Activated B cell treated with CpG ODN at 0.5 μM for 24 hours (primary cell): ENCODE measurements at regions not wholly inside any gene's neighbourhood (a gene's known extent, or its start where the extent isn't known, plus 50 kb on each side); places are given as distances from the start of the nearest gene placed in this dataset.

Source experiments
- ATAC-seq: fragments of 200-7000 bp; cut with Tn5 transposase; one replicate; pipeline ENCODE4 v1.10.0; 2021; ENCODE audit warnings: low read depth, mild to moderate bottlenecking, moderate library complexity
- CTCF ChIA-PET: fragments of 350-600 bp; sonication (Branson Sonifier 250); formaldehyde crosslinking; loops from one replicate; lab custom pipeline; 2021; ENCODE audit warnings: antibody characterized with exemption; lab: Charles Lee
- POLR2A ChIA-PET: fragments of 350-600 bp; sonication (Branson Sonifier 250); formaldehyde crosslinking; loops from one replicate; lab custom pipeline; 2021; ENCODE audit warnings: antibody characterized with exemption; lab: Charles Lee
- DNase-seq: peaks from one replicate; pipeline ENCODE4 v3.0.0; 2022
- H3K27ac Mint-ChIP-seq: one replicate; pipeline ENCODE4 v1.8.0; 2020; ENCODE audit warnings: mixed read lengths
- H3K27me3 Mint-ChIP-seq: one replicate; pipeline ENCODE4 v1.8.0; 2021; ENCODE audit warnings: mixed read lengths
- H3K36me3 Mint-ChIP-seq: one replicate; pipeline ENCODE4 v1.8.0; 2021; ENCODE audit warnings: low read depth, mixed read lengths
- H3K4me1 Mint-ChIP-seq: one replicate; pipeline ENCODE4 v1.8.0; 2021; ENCODE audit warnings: mixed read lengths
- H3K4me3 Mint-ChIP-seq: one replicate; pipeline ENCODE4 v1.8.0; 2020; ENCODE audit warnings: mild to moderate bottlenecking, mixed read lengths
- H3K9me3 Mint-ChIP-seq: one replicate; pipeline ENCODE4 v1.8.0; 2020; ENCODE audit warnings: mixed read lengths
- intact Hi-C: fragments of 100-400 bp; cut with micrococcal nuclease; formaldehyde crosslinking; loops from one replicate; pipeline ENCODE4 v1.15.1; 2024
- TF ChIP-seq, protein P1 (sequence below): fragments of 200-600 bp; IDR thresholded peaks from one replicate; pipeline ENCODE4 v1.8.0; 2022; ENCODE audit warnings: antibody characterized with exemption, mild to moderate bottlenecking

DNA sequence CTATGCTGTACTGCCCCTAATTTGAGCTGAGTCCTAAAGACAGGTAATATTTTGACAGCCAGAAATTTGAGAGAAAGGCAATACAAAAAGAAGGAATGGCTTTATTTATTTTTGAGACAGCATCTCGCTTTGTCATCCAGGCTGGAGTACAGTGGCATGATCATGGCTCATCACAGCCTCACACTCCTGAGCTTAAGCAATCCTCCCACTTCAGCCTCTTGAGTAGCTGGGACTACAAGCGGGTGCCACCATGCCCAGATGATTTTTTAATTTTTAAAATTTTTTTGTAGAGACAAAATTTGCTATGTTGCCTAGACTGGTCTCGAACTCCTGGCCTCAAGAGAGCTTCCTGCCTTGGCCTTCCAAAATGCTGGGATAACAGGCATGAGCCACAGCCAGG, 77.4 kb upstream of the SLC4A7 start:
- ATAC-seq (no peak), DNase-seq (no peak)
- Mint-ChIP-seq H3K27ac (no peak overlapping the region), H3K4me1 (no peaks in the 10 kb centered on the region), H3K9me3 (no peaks in the 10 kb centered on the region), H3K27me3 (no peaks in the 10 kb centered on the region), H3K36me3 (no peaks in the 10 kb centered on the region), H3K4me3 (no peak overlapping the region)
- CTCF ChIA-PET, result no interaction called here
- POLR2A ChIA-PET, result no interaction called here
- intact Hi-C loops, result no loop called here
- TF ChIP-seq, protein P1, sequence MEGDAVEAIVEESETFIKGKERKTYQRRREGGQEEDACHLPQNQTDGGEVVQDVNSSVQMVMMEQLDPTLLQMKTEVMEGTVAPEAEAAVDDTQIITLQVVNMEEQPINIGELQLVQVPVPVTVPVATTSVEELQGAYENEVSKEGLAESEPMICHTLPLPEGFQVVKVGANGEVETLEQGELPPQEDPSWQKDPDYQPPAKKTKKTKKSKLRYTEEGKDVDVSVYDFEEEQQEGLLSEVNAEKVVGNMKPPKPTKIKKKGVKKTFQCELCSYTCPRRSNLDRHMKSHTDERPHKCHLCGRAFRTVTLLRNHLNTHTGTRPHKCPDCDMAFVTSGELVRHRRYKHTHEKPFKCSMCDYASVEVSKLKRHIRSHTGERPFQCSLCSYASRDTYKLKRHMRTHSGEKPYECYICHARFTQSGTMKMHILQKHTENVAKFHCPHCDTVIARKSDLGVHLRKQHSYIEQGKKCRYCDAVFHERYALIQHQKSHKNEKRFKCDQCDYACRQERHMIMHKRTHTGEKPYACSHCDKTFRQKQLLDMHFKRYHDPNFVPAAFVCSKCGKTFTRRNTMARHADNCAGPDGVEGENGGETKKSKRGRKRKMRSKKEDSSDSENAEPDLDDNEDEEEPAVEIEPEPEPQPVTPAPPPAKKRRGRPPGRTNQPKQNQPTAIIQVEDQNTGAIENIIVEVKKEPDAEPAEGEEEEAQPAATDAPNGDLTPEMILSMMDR, result no peak

DNA sequence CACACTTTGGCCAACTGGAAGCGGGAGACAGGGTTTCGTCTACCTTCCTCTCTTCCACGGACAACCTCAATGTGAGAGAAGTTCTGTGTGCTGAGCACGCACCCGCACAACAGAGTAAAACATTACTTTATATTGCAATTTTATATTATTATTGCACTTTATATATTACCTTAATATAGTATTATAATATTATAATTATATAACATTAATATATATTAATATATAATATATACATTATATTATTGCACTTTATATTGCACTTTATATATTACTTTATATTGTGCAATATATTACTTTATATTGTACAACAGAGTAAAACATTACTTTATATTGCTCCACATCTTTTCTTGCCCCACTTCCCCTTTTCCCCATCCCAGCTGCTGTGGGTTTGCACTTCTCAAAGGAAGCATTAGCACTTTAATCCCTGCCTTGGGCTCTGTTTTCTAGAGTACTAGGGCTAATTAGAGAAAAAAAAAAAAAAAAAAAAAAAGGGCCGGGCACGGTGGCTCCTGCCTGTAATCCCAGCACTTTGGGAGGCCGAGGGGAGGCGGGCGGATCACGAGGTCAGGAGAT, 76.4 kb upstream of the SLC4A7 start:
- Mint-ChIP-seq H3K27ac (no peak overlapping the region), H3K4me1 (no peaks in the 10 kb centered on the region), H3K27me3 (no peaks in the 10 kb centered on the region), H3K4me3 (no peak overlapping the region), H3K36me3 (no peaks in the 10 kb centered on the region), H3K9me3 (no peaks in the 10 kb centered on the region)
- CTCF ChIA-PET, result no interaction called here
- POLR2A ChIA-PET, result no interaction called here
- DNase-seq (no peak), ATAC-seq (no peak)
- intact Hi-C loops, result no loop called here
- TF ChIP-seq, protein P1, result no peak

DNA sequence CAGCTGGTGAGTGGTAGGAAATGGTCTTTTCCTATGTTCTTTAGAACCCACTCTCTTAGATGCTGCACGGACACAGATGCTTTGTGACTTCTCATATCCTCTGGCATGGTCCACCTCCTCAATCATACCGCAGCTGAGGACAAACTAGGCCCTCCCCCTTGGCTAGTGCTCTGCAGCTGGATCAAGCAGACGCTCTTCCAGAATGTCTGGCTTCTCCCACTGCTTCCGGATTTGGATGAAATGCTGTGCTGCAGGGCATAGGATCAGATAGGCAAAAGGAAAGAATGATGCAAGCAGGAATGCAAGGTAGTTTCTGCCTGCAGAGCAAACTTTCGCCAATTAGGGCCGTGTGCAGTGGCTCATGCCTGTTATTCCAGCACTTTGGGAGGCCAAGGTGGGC, 75.7 kb upstream of the SLC4A7 start:
- intact Hi-C loops, result no loop called here
- ChIA-PET CTCF (no interaction called here), POLR2A (no interaction called here)
- Mint-ChIP-seq H3K4me1 (no peaks in the 10 kb centered on the region), H3K36me3 (no peaks in the 10 kb centered on the region), H3K27ac (no peak overlapping the region), H3K27me3 (no peaks in the 10 kb centered on the region), H3K4me3 (no peak overlapping the region), H3K9me3 (no peaks in the 10 kb centered on the region)
- ATAC-seq (no peak), DNase-seq (no peak)
- TF ChIP-seq, protein P1, result no peak

DNA sequence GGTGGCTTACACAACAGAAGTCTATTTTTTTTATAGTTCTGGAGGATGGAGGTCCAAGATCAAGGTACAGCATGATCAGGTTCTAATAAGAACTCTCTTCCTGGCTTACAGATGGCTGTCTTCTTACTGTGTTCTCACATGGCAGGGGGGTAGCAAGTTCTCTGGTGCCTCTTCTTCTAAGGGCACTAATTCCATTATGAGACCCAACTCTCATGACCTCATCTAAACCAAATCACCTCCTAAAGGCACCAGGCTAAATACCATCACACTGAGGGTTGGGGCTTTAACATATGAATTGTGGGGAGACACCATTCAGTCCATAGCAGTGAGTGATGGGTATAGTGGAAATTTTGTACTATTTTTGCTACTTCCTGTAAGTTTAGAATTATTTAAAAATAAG, 75.2 kb upstream of the SLC4A7 start:
- no peaks in the 10 kb centered on the region for H3K9me3 Mint-ChIP-seq
- TF ChIP-seq, protein P1, result no peak
- intact Hi-C loops, result no loop called here
- POLR2A ChIA-PET, result no interaction called here
- no peaks in the 10 kb centered on the region for H3K36me3 Mint-ChIP-seq
- DNase-seq, result no peak
- no peaks in the 10 kb centered on the region for H3K4me1 Mint-ChIP-seq
- no peaks in the 10 kb centered on the region for H3K27me3 Mint-ChIP-seq
- CTCF ChIA-PET, result no interaction called here
- H3K27ac Mint-ChIP-seq, result no peak overlapping the region
- no peak for ATAC-seq
- no peak overlapping the region for H3K4me3 Mint-ChIP-seq

DNA sequence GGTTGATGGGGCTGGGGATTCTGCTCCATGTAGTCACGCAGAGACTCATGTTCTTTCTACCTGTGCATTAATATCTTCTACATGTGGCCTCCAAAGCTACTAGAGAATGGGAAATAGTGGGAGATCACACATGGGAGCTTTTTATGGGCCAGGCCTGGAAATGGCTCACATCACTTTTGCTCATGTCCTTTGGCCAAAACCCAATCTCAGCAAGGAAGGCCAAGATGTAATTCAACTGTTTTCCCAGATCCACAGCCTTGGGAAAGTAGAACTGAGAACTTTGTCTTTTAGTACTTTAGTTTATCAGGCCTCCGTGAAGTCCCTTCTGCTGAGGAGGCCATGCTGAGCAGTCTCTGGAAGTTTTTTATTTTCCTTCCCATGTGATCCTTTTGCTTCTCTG, 73.2 kb upstream of the SLC4A7 start:
- no peaks in the 10 kb centered on the region for H3K9me3 Mint-ChIP-seq
- no peaks in the 10 kb centered on the region for H3K36me3 Mint-ChIP-seq
- ChIA-PET CTCF (no interaction called here), POLR2A (no interaction called here)
- H3K4me1 Mint-ChIP-seq, result no peaks in the 10 kb centered on the region
- intact Hi-C loops, result no loop called here
- H3K27ac Mint-ChIP-seq, result no peak overlapping the region
- DNase-seq (no peak), ATAC-seq (no peak)
- H3K4me3 Mint-ChIP-seq, result no peak overlapping the region
- H3K27me3 Mint-ChIP-seq, result no peaks in the 10 kb centered on the region
- TF ChIP-seq, protein P1, result no peak
